ENCODE measurements at regions not wholly inside any gene's neighbourhood (a gene's known extent, or its start where the extent isn't known, plus 50 kb on each side); places are given as distances from the start of the nearest gene placed in this dataset.

DNA sequence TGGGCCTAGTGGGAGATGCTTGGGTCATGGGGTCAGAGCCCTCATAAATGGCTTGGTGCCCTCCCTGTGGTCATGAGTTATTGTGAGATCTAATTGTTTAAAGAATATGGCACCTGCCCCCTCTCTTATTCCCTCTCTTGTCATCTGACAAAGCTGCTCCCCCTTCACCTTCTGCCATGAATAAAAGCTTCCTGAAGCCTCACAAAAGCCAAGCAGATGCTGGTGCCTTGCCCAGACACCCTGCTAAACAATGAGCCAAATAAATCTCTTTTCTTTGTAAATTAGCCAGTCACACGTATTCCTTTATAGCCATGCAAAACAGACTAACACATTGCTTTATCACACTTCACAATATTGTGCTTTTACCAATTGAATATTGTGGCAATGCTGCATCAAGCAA is 82.8 kb upstream of the PDE4D start:
- no peak overlapping the region for H3K4me3 ChIP-seq (ENCODE audit: low read depth, low read length)
- H3K36me3 ChIP-seq (ENCODE audit: control insufficient read depth, insufficient read depth, low read length), result no peaks in the 10 kb centered on the region
- H3K27me3 ChIP-seq (ENCODE audit: control insufficient read depth, insufficient read depth, low read length), result no peaks in the 10 kb centered on the region
- DNase-seq (ENCODE audit: low read depth), result no peak
- TF ChIP-seq, protein P1, sequence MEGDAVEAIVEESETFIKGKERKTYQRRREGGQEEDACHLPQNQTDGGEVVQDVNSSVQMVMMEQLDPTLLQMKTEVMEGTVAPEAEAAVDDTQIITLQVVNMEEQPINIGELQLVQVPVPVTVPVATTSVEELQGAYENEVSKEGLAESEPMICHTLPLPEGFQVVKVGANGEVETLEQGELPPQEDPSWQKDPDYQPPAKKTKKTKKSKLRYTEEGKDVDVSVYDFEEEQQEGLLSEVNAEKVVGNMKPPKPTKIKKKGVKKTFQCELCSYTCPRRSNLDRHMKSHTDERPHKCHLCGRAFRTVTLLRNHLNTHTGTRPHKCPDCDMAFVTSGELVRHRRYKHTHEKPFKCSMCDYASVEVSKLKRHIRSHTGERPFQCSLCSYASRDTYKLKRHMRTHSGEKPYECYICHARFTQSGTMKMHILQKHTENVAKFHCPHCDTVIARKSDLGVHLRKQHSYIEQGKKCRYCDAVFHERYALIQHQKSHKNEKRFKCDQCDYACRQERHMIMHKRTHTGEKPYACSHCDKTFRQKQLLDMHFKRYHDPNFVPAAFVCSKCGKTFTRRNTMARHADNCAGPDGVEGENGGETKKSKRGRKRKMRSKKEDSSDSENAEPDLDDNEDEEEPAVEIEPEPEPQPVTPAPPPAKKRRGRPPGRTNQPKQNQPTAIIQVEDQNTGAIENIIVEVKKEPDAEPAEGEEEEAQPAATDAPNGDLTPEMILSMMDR (IDR thresholded peaks at IDR 0.05; ENCODE audit: insufficient read depth, low read length, poor library complexity, severe bottlenecking), result no peak

- TF ChIP-seq, protein P1 (IDR thresholded peaks at IDR 0.05; ENCODE audit: insufficient read depth, low read length, poor library complexity, severe bottlenecking), result no peak
- Histone ChIP-seq H3K4me3 (ENCODE audit: low read depth, low read length) (no peak overlapping the region), H3K36me3 (ENCODE audit: control insufficient read depth, insufficient read depth, low read length) (no peaks in the 10 kb centered on the region), H3K27me3 (ENCODE audit: control insufficient read depth, insufficient read depth, low read length) (no peaks in the 10 kb centered on the region)
- DNase-seq (ENCODE audit: low read depth), result no peak
These were observed 78.5 kb upstream of the PDE4D start for GRCh38 chr5:59972043-59972442.

GRCh38 chr5:59959330-59959729 is 65.8 kb upstream of the PDE4D start:
- TF ChIP-seq, protein P1 (IDR thresholded peaks at IDR 0.05; ENCODE audit: insufficient read depth, low read length, poor library complexity, severe bottlenecking), result no peak
- Histone ChIP-seq H3K36me3 (ENCODE audit: control insufficient read depth, insufficient read depth, low read length) (no peaks in the 10 kb centered on the region), H3K4me3 (ENCODE audit: low read depth, low read length) (no peak overlapping the region), H3K27me3 (ENCODE audit: control insufficient read depth, insufficient read depth, low read length) (no peaks in the 10 kb centered on the region)
- no peak for DNase-seq (ENCODE audit: low read depth)

- H3K36me3 ChIP-seq (ENCODE audit: control insufficient read depth, insufficient read depth, low read length), result no peaks in the 10 kb centered on the region
- no peaks in the 10 kb centered on the region for H3K27me3 ChIP-seq (ENCODE audit: control insufficient read depth, insufficient read depth, low read length)
- TF ChIP-seq, protein P1 (IDR thresholded peaks at IDR 0.05; ENCODE audit: insufficient read depth, low read length, poor library complexity, severe bottlenecking), result no peak
- H3K4me3 ChIP-seq (ENCODE audit: low read depth, low read length), result no peak overlapping the region
- no peak for DNase-seq (ENCODE audit: low read depth)
These were observed 62.7 kb upstream of the PDE4D start for GRCh38 chr5:59956130-59956783.

DNA sequence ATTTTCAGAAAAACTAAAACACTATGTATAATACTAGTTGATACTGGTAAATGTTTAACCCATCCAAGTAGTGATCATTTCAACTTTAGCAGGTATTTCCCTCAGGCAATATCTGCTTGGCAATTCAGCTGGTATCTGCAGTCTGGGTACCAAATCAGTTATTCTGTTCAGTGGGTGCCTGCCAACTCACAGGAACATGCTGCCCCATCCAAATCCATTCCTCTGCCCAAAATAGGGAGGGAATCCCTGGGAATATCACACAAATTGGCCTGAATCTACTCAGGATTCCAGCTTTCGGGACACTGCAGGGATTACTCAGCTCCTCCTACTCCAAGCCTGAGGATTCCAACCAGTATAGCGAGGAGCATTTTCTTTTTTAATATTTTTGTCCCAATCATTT is 61.7 kb upstream of the PDE4D start:
- Histone ChIP-seq H3K36me3 (ENCODE audit: control insufficient read depth, insufficient read depth, low read length) (no peaks in the 10 kb centered on the region), H3K27me3 (ENCODE audit: control insufficient read depth, insufficient read depth, low read length) (no peaks in the 10 kb centered on the region), H3K4me3 (ENCODE audit: low read depth, low read length) (no peak overlapping the region)
- no peak for DNase-seq (ENCODE audit: low read depth)
- TF ChIP-seq, protein P1 (IDR thresholded peaks at IDR 0.05; ENCODE audit: insufficient read depth, low read length, poor library complexity, severe bottlenecking), result no peak

Data from kidney epithelial cell (primary cell).